ENCODE measurements at regions not wholly inside any gene's neighbourhood (a gene's known extent, or its start where the extent isn't known, plus 50 kb on each side); places are given as distances from the start of the nearest gene placed in this dataset.

GRCh38 chr20:24337069-24337468 is 132.4 kb upstream of the SYNDIG1 start:
- no peak for TF ChIP-seq CTCF (conservative IDR thresholded peaks at IDR 0.05)
- no peak for TF ChIP-seq EZH2 (IDR thresholded peaks at IDR 0.05; ENCODE audit: low read depth)
